HUES64 (cell line): ENCODE measurements at regions not wholly inside any gene's neighbourhood (a gene's known extent, or its start where the extent isn't known, plus 50 kb on each side); places are given as distances from the start of the nearest gene placed in this dataset.

ENCODE experiments used
- H3K27ac ChIP-seq: 2 replicates; pipeline ENCODE4 v1.7.0; 2013; ENCODE audit warnings: low read depth, low read length, inconsistent platforms
- H3K27me3 ChIP-seq: 2 replicates; pipeline ENCODE4 v1.6.1; 2013; ENCODE audit warnings: mild to moderate bottlenecking, low read length; ENCODE audit not compliant: insufficient read depth
- H3K36me3 ChIP-seq: 2 replicates; pipeline ENCODE4 v1.6.1; 2013; ENCODE audit warnings: mild to moderate bottlenecking, low read length; ENCODE audit not compliant: insufficient read depth
- H3K4me1 ChIP-seq: 2 replicates; pipeline ENCODE4 v1.6.1; 2013; ENCODE audit warnings: mild to moderate bottlenecking, low read length, moderate library complexity; ENCODE audit not compliant: insufficient read depth
- H3K4me3 ChIP-seq: 2 replicates; pipeline ENCODE4 v1.5.1; 2013; ENCODE audit warnings: mild to moderate bottlenecking, low read length, moderate library complexity
- H3K9ac ChIP-seq: 2 replicates; pipeline ENCODE4 v1.6.1; 2013; ENCODE audit warnings: mild to moderate bottlenecking, low read depth, low read length
- H3K9me3 ChIP-seq: 2 replicates; pipeline ENCODE4 v1.6.1; 2013; ENCODE audit warnings: low read depth, low read length; ENCODE audit not compliant: insufficient read depth
- WGBS: fragments of 150-250, 120-280 bp; methylation state at CpG from one replicate; pipeline ENCODE4 v1.1.7; 2013; ENCODE audit warnings: missing lambda C conversion rate; 5-methylcytosine and 5-hydroxymethylcytosine counted together

DNA sequence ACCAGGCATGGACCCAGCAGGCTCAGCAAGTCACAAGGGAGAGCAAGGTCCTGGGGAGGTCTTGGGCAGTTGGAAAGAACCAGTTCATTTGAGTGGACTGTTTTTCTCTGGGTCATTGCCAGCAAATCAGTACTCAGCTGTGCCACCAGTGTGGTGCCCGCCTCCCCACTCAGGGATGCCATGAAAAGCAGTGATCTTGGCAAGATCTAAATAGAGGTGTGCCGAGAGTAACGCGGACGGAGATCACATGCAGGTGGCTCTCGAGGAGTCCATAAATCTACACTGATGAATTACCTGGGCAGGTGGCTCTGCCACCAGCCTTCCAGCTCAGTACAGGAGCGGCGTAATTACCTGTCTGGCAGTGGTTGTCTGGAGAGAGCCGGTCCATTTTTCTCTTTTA lies 642.2 kb downstream of the PTPRU start:
- Histone ChIP-seq H3K9ac (no peak overlapping the region), H3K4me3 (no peak overlapping the region), H3K4me1 (no peaks in the 10 kb centered on the region), H3K27me3 (no peaks in the 10 kb centered on the region), H3K9me3 (no peaks in the 10 kb centered on the region), H3K36me3 (no peaks in the 10 kb centered on the region), H3K27ac (no peak overlapping the region)
- 95% methylated on average over 9 of the region's 9 CpGs for WGBS

DNA sequence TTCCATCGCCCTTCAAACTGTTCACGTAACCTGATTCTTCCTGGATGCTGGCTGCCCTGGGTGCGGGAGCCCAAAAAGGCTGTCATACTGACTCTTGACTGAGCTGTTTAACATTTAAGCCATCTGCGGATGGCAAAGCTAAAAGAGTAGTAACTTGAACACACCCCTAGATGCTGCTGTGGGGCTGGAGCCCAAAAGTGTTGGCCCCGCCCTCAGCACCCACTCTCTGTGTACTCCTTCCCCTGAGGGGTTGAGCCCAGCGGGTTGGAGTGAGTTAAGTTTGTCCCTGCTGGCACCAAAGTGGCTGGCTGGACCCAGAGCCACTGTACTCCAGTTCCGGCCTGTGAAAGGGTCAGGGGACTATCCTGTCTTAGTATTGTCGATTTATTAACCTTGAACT lies 640.6 kb downstream of the PTPRU start:
- Histone ChIP-seq H3K27me3 (no peaks in the 10 kb centered on the region), H3K9ac (no peak overlapping the region), H3K4me3 (no peak overlapping the region), H3K4me1 (no peaks in the 10 kb centered on the region), H3K9me3 (no peaks in the 10 kb centered on the region), H3K27ac (no peak overlapping the region), H3K36me3 (no peaks in the 10 kb centered on the region)
- 81% methylated on average over 8 of the region's 8 CpGs for WGBS

DNA sequence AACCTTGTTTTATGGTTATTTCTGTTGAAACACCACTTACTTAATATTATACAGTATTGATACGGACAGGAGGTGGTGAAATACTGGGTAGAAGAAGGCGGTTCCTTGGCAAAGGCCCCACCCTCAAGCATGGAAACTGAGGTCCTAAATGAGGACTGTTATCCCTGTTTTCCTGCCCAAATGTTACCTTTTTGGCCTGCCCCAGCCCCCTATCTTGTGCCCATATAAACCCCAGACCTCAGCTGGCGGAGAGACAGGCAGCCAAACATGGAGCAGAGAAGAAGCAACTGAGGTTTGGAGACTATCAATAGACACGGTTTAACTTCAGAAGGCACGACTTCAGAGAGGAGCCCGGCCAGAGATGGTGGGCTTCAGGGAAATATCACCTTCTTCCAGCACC lies 640.1 kb downstream of the PTPRU start:
- Histone ChIP-seq H3K4me3 (no peak overlapping the region), H3K9ac (no peak overlapping the region), H3K4me1 (no peaks in the 10 kb centered on the region), H3K36me3 (no peaks in the 10 kb centered on the region), H3K9me3 (no peaks in the 10 kb centered on the region), H3K27ac (no peak overlapping the region), H3K27me3 (no peaks in the 10 kb centered on the region)
- WGBS: 95% methylated on average over 6 of the region's 6 CpGs

DNA sequence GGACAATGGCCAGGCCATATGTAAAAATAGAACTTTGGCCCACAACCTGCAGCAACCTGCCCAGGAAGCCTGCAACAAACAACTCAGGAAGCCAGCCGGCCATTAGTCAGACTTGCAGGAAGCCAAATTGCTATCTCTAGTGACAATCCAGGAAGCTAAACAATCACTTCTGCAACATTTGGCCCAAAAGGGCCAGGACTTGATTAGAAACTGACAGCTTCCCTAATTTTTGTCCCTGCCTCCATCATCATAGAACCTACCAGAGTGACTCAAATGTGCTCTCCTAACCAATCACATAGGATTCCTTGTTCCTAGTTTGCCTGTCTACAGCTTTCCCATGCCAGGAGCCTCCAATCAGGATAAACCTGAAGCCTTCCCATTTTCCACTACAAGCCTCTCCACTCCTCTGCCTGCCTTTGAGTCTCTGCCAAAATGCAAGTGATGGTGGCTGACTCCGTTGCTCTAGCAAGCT lies 639.3 kb downstream of the PTPRU start:
- no peaks in the 10 kb centered on the region for H3K27me3 ChIP-seq
- 86% methylated on average over 2 of the region's 2 CpGs for whole genome bisulfite sequencing
- no peaks in the 10 kb centered on the region for H3K36me3 ChIP-seq
- no peak overlapping the region for H3K4me3 ChIP-seq
- H3K27ac ChIP-seq: no peak overlapping the region
- no peak overlapping the region for H3K9ac ChIP-seq
- H3K4me1 ChIP-seq: no peaks in the 10 kb centered on the region
- no peaks in the 10 kb centered on the region for H3K9me3 ChIP-seq

DNA sequence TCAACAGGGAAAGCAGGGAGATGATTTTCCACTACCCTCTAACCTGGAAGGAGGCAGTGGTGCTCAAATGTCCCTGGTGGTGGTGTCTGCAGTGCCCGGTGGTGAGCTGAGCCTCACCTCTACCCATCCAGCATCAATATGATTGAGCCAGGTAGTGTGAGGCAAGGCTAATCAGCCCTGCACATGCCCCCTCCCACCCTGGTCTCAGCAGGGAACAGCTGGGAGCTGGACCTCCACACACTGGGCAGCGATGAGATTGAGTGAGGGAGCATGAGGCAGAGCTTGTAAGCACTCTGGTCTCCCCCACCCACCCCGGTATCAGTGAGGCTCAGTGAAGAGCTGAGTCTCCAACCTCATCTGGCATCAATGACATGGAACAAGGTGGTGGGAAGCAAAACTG lies 634.3 kb downstream of the PTPRU start:
- 96% methylated on average over 2 of the region's 3 CpGs for WGBS
- Histone ChIP-seq H3K4me3 (no peak overlapping the region), H3K27me3 (no peaks in the 10 kb centered on the region), H3K27ac (no peak overlapping the region), H3K36me3 (no peaks in the 10 kb centered on the region), H3K4me1 (no peaks in the 10 kb centered on the region), H3K9ac (no peak overlapping the region), H3K9me3 (no peaks in the 10 kb centered on the region)

DNA sequence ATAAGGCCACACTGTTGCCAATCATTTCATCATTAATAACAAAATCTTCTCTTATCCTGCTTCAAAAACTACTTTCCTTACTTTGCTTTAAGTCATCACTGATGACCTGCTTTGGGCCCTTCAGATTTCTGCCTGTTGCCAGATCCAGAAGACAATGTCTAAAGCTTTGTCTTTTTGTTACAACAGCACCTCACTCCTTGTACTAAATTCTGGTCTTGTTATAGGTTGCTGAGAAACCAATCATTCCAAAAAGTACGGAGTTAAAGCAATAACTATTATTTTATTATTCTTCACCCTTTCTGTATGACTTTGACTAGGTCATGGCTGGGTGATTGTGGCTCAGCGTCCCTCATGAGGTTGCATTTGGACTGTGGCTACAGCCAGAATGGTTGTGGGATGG lies 633.5 kb downstream of the PTPRU start:
- H3K4me1 ChIP-seq: no peaks in the 10 kb centered on the region
- no peak overlapping the region for H3K27ac ChIP-seq
- H3K36me3 ChIP-seq: no peaks in the 10 kb centered on the region
- no peak overlapping the region for H3K4me3 ChIP-seq
- H3K9me3 ChIP-seq: no peaks in the 10 kb centered on the region
- H3K27me3 ChIP-seq: no peaks in the 10 kb centered on the region
- WGBS: 97% methylated on average over 2 of the region's 2 CpGs
- H3K9ac ChIP-seq: no peak overlapping the region

DNA sequence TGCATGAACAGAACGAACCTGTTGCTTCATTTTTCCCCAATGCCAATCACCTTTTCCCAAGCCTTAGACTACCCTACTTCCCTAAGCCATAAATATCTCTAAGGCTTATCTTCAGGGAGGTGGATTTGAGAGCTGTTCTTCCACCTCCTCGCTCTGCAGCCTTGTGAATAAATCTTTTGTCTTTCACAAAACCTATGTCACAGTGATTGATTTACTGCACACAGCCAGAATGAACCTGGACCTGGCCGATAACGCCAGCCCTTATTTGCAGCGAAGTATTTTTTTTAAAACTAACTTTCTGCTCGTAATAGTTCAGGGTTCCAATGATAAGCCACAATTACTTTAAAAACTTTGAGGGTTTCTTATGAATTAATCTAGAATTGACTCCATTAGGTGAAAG lies 632.6 kb downstream of the PTPRU start:
- no peak overlapping the region for H3K4me3 ChIP-seq
- H3K27me3 ChIP-seq: no peaks in the 10 kb centered on the region
- H3K36me3 ChIP-seq: no peaks in the 10 kb centered on the region
- no peak overlapping the region for H3K27ac ChIP-seq
- 91% methylated on average over 5 of the region's 6 CpGs for WGBS
- no peaks in the 10 kb centered on the region for H3K4me1 ChIP-seq
- H3K9me3 ChIP-seq: no peaks in the 10 kb centered on the region
- H3K9ac ChIP-seq: no peak overlapping the region

DNA sequence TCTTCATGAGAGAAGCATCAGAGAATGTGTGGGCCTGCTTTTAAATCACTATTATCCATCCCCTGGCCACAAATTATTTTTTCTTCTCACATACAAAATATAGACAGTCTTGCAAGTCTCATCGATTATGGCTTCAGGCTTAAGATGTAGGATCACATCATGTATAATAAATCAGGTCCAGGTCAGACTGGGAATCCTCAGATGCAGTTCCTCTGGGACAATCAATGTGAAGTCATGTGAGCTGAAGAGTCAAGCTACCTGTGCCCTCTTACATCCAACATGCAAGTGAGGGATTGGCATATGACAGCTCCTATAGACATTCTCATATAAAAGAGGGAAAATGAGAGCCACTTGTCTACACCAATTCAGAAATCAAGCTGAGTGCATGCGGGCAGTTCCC lies 631.8 kb downstream of the PTPRU start:
- Histone ChIP-seq H3K4me3 (no peak overlapping the region), H3K27ac (no peak overlapping the region), H3K9ac (no peak overlapping the region), H3K4me1 (no peaks in the 10 kb centered on the region), H3K27me3 (no peaks in the 10 kb centered on the region), H3K36me3 (no peaks in the 10 kb centered on the region), H3K9me3 (no peaks in the 10 kb centered on the region)
- 93% methylated on average over 2 of the region's 2 CpGs for WGBS

DNA sequence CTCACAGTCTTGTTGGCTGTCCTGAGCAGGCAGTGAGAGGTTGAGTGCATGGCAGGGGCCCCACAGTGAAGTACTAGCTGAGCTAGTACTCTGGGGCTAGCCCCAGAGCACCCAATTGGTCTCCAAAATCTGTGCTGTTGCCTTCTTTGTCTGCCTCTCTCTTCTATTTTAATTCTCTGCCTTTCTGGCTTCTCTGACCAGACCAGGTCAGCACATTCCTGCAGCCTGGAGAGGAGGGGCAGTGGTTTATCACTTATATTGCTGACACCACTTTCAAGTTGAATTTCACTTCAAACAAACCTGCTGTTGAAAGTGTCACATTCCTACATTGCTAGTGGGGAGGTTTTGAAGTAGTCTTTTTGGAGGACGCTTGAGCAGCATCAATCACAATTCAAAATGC lies 628.7 kb downstream of the PTPRU start:
- WGBS: no CpG with 5 or more reads among the region's 1 CpG
- Histone ChIP-seq H3K9me3 (peaks cover 21% of the 10 kb centered on the region), H3K36me3 (no peaks in the 10 kb centered on the region), H3K27me3 (no peaks in the 10 kb centered on the region), H3K9ac (no peak overlapping the region), H3K4me1 (no peaks in the 10 kb centered on the region), H3K27ac (no peak overlapping the region), H3K4me3 (no peak overlapping the region)

DNA sequence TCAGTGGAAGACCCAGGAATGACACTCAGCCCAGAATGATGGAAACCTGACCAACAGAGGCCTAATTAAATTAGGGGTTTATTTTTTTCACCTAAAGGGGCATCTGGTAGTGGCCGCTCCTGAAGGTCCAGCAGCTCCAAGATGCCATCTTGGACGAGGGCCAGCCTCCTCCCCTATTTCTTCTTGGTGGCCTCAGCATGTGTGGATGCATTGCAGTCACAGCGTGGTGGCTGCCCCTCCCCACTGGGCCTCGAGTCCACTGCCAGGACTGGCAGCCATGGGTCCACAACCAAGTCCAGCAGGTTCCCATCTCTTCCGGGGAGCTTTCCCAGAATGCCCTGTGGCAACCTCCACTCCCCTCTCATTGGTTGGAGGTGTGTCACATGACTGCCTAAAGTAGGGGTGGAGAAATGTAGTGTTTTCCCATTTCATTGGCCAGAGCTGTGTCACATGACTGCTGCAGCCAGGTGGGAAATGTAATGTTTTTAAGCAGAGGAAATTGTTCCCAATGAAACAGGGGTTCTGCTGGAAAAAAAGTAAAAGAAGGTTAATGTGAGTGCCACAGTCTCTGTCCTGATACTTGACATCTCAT lies 628.2 kb downstream of the PTPRU start:
- H3K9ac ChIP-seq: no peak overlapping the region
- WGBS: 71% methylated on average over 5 of the region's 5 CpGs
- no peaks in the 10 kb centered on the region for H3K27me3 ChIP-seq
- H3K4me1 ChIP-seq: no peaks in the 10 kb centered on the region
- peaks cover 24% of the 10 kb centered on the region for H3K9me3 ChIP-seq
- H3K4me3 ChIP-seq: no peak overlapping the region
- H3K27ac ChIP-seq: no peak overlapping the region
- no peaks in the 10 kb centered on the region for H3K36me3 ChIP-seq

DNA sequence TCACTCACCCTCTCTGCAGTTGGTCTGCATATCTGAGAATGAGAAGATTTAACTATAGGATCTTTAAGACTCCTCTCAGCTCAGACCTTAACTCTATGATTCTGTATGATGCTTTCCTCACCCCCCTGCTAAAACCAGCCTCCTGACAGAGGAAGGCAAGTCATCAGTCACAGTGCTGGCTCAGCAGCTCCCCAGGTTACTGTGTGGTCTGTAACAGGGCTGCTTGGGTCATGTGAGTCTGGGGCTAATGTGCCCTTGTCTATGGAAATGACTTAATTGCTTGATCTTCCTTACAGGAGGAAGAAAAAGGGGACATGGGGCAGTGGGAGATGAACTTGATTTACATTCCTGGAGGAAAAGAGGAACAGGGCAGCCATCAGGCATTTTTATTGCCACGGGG lies 625.6 kb downstream of the PTPRU start:
- 81% methylated on average over 1 of the region's 1 CpG for WGBS
- Histone ChIP-seq H3K9ac (no peak overlapping the region), H3K36me3 (no peaks in the 10 kb centered on the region), H3K27me3 (no peaks in the 10 kb centered on the region), H3K27ac (no peak overlapping the region), H3K4me1 (no peaks in the 10 kb centered on the region), H3K9me3 (peaks cover 24% of the 10 kb centered on the region), H3K4me3 (no peak overlapping the region)

DNA sequence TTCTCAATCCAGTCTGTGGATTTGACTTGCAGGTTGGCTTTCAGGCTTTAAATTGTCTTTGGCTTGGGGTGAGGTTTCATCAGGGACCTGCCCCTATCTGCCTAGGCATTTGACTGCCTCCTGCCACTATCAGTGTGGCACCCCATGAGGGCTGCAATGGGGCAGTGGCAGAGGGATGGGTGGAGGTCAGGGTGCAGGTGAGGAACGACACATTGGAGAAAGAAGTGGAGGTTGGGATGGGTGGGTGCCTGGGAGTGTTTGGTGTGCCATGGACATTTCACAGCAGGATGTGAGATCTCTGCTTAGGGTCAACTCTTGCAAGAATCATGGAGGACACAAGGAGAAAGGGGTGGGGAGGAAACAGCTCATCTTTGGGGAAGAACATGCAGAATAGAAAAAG lies 625.1 kb downstream of the PTPRU start:
- H3K27ac ChIP-seq: no peak overlapping the region
- 89% methylated on average over 1 of the region's 1 CpG for WGBS
- H3K4me3 ChIP-seq: no peak overlapping the region
- no peak overlapping the region for H3K9ac ChIP-seq
- H3K4me1 ChIP-seq: no peaks in the 10 kb centered on the region
- H3K9me3 ChIP-seq: peaks cover 24% of the 10 kb centered on the region
- no peaks in the 10 kb centered on the region for H3K36me3 ChIP-seq
- no peaks in the 10 kb centered on the region for H3K27me3 ChIP-seq
